Stimulated activated CD4-positive, alpha-beta T cell treated with anti-CD3 and anti-CD28 coated beads, Interleukin-4, amount 100 ng/mL, for 48 hours (primary cell): ENCODE measurements at regions not wholly inside any gene's neighbourhood (a gene's known extent, or its start where the extent isn't known, plus 50 kb on each side); places are given as distances from the start of the nearest gene placed in this dataset.
"Not testable (repeated sequence)": the region's sequence is repeated elsewhere in the genome, so short reads cannot be mapped to it uniquely, and the experiment has no call there.

ENCODE experiments used
- DNase-seq, 2 donors: peaks; one replicate each; pipeline ENCODE4 v3.0.0-alpha.2; 2020; ENCODE audit warnings: low read depth in 2 of 2

DNA sequence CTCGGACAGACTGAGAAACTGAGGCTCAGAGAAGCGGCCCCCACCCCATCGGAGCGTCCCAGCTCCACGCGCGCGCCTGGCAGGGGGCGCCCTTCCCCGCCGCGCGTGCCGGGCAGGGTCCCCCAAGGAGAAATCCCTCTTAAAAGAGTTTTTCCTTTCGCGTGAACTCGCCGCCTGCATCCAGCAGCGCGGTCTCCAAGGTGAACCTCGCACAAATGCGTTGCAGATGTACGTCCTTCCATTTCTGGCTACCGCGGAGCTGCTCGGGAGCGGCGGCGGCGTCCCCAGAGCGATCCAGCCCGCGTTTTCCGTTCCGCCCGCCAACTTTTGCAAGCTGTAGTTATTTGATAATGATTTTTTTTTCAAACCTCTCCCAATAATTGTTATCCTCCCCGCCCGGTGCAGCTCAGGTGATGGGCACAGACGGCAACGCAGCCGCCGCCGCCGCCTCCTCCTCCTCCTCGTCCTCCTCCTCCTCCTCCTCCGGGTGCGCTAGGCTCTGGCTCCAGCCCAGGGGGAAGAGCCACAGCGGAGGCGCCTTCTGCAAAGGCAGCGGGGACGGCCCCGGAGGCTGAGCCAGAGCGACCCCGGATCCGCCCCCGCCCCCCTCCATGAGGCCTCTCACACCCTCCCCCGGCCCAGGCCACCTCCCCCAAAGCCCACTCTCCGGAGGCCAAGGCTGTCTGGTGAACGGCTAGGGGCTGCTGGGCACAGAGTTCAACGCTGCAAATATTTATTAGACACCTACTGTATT lies 74.0 kb upstream of the CUX1 start:
- peak; percentile 40 to 53 for DNase-seq

DNA sequence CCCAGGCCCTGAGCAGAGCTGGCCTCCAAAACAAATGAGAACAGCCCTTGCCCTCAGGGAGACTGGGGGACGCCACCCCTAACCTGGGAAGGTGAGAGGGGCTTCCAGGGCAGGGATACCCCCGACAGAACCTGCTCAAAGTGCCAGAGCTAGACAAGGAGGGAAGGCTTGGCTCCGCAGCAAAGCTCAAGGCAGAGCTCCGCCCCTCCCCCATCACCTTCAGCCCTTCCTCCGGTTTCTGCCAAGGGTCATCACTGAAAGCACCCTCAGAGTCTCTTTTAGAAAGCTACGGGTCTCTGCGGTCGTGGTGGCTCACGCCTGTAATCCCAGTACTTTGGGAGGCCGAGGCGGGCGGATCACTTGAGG lies 73.4 kb upstream of the CUX1 start:
- DNase-seq = no peak

DNA sequence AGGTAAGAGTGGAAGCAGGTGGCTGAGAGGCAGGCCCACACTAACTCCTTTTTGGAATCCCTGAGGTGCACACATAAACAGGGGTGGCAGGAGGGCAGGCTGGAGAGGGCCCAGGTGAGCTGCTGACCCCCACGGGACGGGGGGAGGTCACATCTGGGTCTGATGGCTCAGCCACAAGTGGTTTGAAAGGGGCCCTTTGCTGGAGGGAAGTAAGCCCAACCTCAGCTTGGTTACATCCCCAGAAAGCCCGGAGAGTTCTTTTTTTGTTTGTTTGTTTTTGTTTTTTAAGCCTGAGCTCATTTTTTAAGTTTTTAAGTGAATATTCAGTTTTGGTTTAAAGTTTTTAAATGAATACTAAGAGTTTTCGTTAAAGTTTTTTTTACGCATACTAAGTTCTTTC lies 72.8 kb upstream of the CUX1 start:
- no peak for DNase-seq

DNA sequence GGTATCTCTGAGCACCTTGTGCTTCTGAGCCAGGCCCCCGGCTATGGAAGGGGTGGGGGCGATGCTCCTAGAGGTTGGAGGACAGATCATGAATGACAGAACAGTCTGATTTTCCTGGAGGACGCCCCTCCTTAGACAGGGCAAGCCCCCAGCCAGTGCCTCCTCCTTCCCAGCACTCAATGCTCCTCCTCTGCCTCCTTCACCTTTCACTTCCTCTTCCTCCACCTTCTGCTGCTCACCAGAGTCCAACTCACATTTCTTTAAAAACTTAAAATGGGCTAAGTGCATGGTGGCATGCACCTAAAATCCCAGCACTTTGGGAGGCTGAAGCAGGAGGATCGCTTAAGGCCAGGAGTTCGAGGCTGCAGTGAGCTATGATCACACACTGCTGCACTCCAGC lies 71.1 kb upstream of the CUX1 start:
- DNase-seq = no peak

DNA sequence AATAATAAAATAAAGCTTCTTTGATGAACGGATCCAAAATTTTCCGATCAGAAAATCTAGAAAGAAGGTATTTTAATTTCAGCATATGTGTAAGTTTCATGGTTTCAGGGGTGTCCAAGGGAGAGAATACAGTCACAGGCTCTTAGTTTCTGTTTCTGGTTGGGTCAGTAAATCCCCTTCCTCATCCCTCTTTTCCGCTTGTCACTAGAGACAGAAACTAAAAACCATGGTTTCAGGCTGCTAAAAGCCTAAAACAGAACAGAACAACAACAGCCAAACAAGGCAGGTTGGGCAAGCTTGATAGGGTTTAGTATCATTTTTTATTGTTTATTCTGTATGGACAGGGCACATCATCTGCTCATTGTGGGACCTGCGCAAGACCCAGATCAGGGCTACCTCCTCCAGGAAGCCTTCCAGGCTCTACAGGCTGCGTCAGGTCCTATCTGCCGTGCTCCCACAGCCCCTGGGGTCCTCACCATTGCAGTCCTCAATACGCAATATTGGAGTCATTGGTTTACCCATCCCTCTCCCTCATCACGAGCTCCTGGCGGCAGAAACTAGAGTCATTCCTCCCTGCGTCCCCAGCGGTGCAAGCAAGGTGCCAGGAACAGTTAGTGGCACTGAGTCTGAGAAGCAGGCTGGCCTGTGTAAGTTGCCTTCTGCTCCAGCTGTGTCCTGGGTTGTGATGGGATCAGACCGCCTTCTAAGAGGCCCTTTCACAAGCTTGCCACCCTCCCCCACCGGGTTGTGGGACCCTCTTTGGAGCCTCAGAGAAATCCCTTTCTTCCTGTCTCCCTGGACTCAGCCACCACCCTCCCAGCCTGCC lies 70.2 kb upstream of the CUX1 start:
- no peak for DNase-seq

DNA sequence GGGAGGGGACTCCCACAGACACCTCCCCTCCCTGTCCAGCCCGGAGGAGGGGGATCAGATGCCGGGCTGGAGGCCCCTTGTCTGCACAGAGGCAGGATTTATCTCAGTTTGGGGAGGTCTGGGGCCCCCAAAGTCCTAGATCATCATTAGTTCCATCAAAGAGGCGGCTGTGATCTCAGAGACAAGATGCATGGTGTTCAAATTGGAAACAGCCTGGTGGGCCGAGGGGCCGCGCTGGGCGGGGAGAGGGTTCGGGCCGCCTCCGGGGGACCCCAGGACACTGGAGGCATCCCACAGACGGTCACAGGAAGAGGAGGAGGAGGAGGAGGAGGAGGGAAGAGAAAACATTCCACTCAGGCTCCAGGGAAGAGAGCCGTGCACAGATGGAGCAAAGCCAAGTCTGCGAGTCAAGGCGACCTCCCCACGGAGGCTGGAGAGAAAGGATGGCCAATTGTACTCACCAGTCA lies 69.5 kb upstream of the CUX1 start:
- no peak for DNase-seq

DNA sequence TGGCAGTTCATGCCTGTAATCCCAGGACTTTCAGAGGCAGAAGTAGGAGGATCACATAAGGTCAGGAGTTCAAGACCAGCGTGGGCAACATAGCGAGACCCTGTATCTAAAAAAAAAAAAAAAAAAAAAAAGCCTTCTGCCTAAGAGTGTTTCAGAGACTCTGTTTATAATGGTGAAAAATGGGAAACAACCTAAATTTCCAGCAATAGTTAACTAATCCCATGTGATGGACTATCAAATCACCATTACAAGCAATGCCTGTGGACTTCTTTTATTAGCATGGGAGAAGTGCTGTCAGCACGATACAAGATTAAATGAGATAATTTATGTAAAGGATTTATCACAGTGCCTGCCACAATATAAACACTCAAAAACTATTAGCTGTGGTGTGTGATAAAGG lies 67.5 kb upstream of the CUX1 start:
- DNase-seq = no peak

DNA sequence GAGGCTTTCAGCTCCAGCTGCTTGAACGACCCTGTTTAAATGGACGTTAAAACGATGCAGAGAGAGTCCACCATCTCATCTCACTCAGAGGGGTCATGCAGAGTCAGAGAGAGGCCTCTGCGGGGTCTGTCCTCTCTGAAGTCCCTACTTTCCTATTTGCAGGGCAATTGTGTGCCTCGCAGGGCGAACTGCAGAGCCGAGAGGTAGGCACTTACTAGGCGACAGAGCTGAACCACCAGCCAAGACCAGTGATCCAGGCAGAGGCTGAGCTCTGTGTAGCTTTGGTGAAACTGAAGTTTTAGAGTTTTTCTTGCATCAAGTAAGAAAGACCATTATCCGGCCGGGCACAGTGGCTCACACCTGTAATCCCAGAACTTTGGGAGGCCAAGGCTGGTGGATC lies 64.1 kb upstream of the CUX1 start:
- DNase-seq = no peak

DNA sequence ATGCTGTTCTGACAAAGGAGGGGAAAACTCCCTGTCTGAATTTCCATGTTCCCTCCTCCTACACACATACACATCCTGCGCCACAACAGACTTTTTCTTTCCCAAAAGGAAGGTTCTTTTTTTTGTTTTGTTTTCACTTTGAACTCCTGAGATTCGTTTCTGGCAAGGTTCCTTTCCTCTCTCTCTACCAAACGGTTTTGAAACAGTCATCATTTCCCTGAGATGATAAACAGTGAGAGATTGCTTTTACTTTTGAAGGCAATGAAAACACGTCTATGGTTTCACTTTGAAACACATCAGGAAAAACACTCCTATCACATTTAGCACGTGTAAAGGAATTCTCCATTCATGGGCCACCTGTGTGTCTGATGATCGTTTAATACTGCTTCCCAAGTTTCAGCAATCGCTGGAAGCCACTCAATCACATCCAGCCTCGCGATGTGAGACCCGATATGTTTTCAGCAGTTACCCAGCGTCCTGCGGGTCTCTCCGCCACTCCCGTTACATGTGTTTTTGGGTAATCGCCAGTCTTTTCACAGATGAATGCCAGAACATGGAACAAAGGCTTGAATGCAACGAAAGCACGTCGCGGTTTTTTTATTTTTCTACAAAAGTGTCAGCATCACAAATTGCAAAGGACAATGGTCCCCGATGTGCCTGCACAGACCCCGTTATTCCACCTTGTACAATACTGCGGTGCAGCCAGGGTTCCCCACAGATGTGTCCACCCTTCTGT lies 62.8 kb upstream of the CUX1 start:
- no peak for DNase-seq

DNA sequence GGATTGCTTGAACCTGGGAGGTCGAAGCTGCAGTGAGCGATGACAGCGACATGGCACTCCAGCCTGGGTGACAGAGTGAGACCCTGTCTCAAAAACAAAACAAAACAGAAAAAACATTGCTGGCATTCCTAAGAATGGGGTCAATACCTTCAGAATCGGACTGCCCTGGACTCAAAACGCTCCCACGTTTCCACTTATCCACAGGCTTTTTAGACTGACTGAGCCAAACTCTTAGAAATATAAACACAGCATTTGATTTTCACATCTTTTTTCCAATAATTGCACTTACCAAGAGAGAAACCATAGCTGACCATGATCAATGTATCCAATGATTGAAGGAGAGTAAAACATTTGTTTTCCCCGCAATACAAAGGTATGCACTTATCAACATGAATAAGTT lies 59.5 kb upstream of the CUX1 start:
- DNase-seq = no peak

DNA sequence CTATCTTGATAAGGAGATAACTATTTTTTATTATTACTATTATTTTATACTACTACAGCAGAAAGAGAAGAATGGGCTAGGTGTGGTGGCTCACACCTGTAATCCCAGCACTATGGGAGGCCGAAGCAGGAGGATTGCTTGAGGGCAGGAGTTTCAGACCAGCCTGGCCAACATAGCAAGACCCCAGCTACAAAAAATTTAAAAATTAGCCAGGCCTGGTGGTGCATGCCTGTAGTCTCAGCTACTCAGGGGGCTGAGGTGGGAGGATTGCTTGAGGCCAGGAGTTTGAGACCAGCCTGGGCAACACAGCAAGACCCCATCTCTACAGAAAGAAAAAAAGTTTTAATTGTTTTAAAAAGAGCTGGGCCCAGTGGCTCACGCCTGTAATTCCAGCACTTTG lies 58.9 kb upstream of the CUX1 start:
- not testable (repeated sequence) for DNase-seq

DNA sequence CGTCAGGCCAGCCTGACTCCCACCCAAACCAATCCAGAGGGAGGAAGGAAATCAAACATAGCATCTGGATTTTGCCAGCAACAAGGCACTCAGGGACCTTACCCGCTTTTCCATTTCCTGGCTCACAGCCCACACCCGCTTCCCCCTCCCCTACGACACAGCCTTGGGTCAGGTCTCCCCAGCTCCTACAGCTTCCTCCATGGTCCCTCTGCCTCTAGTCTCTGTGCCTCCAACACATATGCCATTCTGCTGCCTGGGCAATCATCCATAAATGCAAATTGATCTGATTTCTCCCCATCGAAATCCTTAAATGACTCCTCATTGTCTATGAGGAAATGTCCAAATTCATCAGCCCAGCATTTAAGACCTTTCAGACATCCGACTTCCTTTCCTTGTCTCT lies 53.2 kb upstream of the CUX1 start:
- no peak for DNase-seq

DNA sequence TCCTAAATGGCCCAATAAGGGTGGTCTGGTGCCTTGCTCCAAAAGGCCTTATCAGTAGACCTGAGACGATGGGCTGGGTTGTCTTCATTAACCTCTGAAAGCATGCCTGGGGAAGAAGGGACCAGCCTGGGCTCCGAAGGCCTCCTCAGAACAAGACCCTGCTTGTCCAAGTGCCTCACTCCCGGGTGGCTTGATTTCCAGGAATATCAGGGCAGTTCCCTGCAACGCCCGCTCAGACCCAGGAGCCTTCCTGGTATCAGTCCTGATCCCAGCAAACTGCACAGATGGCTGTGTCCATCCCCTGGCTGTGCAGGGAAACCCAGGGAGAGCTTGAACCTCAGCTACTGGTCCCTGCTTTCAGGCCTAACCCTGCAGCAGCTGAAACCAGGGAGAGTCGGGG lies 49.9 kb upstream of the CUX1 start:
- no peak for DNase-seq
